BE2C (cell line): ENCODE measurements at regions not wholly inside any gene's neighbourhood (a gene's known extent, or its start where the extent isn't known, plus 50 kb on each side); places are given as distances from the start of the nearest gene placed in this dataset.

Experiments
- DNase-seq: peaks from one replicate; pipeline ENCODE4 v3.0.0-alpha.2; 2020
- H3K27me3 ChIP-seq: fragments of 250-450 bp; sonication (Bioruptor Pico); 2 replicates; pipeline ENCODE4 v1.5.1; 2020; ENCODE audit warnings: mild to moderate bottlenecking
- H3K36me3 ChIP-seq: fragments of 250-450 bp; sonication (Bioruptor Pico); 2 replicates; pipeline ENCODE4 v1.5.1; 2020; ENCODE audit warnings: mild to moderate bottlenecking
- H3K4me1 ChIP-seq: fragments of 250-450 bp; sonication (Bioruptor Pico); 2 replicates; pipeline ENCODE4 v1.5.1; 2020
- H3K4me3 ChIP-seq: 2 replicates; pipeline ENCODE4 v1.5.1; 2011; ENCODE audit warnings: low read depth, low read length
- H3K9me3 ChIP-seq: fragments of 250-450 bp; sonication (Bioruptor Pico); 2 replicates; pipeline ENCODE4 v1.5.1; 2020
- CTCF ChIP-seq: IDR thresholded peaks from 2 replicates; pipeline ENCODE4 v1.5.1; 2012; ENCODE audit warnings: mild to moderate bottlenecking, low read depth, low read length

GRCh38 chr15:53256043-53256442, 465.9 kb upstream of the ONECUT1 start:
- no peak for TF ChIP-seq CTCF

GRCh38 chr15:53251996-53252395, 461.9 kb upstream of the ONECUT1 start:
- Histone ChIP-seq H3K9me3 (no peaks in the 10 kb centered on the region), H3K4me3 (no peak overlapping the region), H3K4me1 (no peaks in the 10 kb centered on the region), H3K27me3 (no peaks in the 10 kb centered on the region), H3K36me3 (no peaks in the 10 kb centered on the region)
- no peak for DNase-seq
- no peak for TF ChIP-seq CTCF

More at GRCh38 chr15:53256043-53256442, 465.9 kb upstream of the ONECUT1 start:
- no peaks in the 10 kb centered on the region for H3K36me3 ChIP-seq
- H3K4me1 ChIP-seq = no peaks in the 10 kb centered on the region
- no peak overlapping the region for H3K4me3 ChIP-seq
- no peaks in the 10 kb centered on the region for H3K27me3 ChIP-seq
- H3K9me3 ChIP-seq = no peaks in the 10 kb centered on the region
- no peak for DNase-seq

- no peak for TF ChIP-seq CTCF
- Histone ChIP-seq H3K4me1 (no peaks in the 10 kb centered on the region), H3K9me3 (no peaks in the 10 kb centered on the region), H3K27me3 (no peaks in the 10 kb centered on the region), H3K36me3 (no peaks in the 10 kb centered on the region), H3K4me3 (no peak overlapping the region)
- no peak for DNase-seq
Observed at GRCh38 chr15:53251523-53251922, 461.4 kb upstream of the ONECUT1 start.

- no peak overlapping the region for H3K4me3 ChIP-seq
- H3K27me3 ChIP-seq = no peaks in the 10 kb centered on the region
- no peaks in the 10 kb centered on the region for H3K36me3 ChIP-seq
- DNase-seq = no peak
- H3K9me3 ChIP-seq = no peaks in the 10 kb centered on the region
- H3K4me1 ChIP-seq = no peaks in the 10 kb centered on the region
- no peak for TF ChIP-seq CTCF
Observed at GRCh38 chr15:53247041-53247708, 457.0 kb upstream of the ONECUT1 start.

- H3K36me3 ChIP-seq = no peaks in the 10 kb centered on the region
- no peak for DNase-seq
- H3K4me1 ChIP-seq = no peaks in the 10 kb centered on the region
- no peak for TF ChIP-seq CTCF
- H3K9me3 ChIP-seq = no peaks in the 10 kb centered on the region
- no peak overlapping the region for H3K4me3 ChIP-seq
- H3K27me3 ChIP-seq = no peaks in the 10 kb centered on the region
Observed at GRCh38 chr15:53246404-53246803, 456.3 kb upstream of the ONECUT1 start.

GRCh38 chr15:53233801-53234200, 443.7 kb upstream of the ONECUT1 start:
- Histone ChIP-seq H3K27me3 (no peaks in the 10 kb centered on the region), H3K36me3 (no peaks in the 10 kb centered on the region), H3K4me1 (no peaks in the 10 kb centered on the region), H3K4me3 (no peak overlapping the region), H3K9me3 (no peaks in the 10 kb centered on the region)
- no peak for DNase-seq
- no peak for TF ChIP-seq CTCF
